ENCODE measurements at regions not wholly inside any gene's neighbourhood (a gene's known extent, or its start where the extent isn't known, plus 50 kb on each side); places are given as distances from the start of the nearest gene placed in this dataset.

GRCh38 chr14:97031530-97031929, 234.3 kb downstream of the VRK1 start (continued):
- TF ChIP-seq NCOA2 (CRISPR knock-in tag; IDR thresholded peaks at IDR 0.05) (no peak), FOXJ3 (CRISPR knock-in tag; IDR thresholded peaks at IDR 0.05; ENCODE audit: borderline replicate concordance) (no peak), STAG1 (CRISPR knock-in tag; IDR thresholded peaks at IDR 0.05) (no peak), LRRFIP1 (CRISPR knock-in tag; conservative IDR thresholded peaks at IDR 0.05) (no peak), HOMEZ (CRISPR knock-in tag; IDR thresholded peaks at IDR 0.05; ENCODE audit: low read depth) (no peak), ZNF230 (CRISPR knock-in tag; IDR thresholded peaks at IDR 0.05) (no peak), ZNF18 (CRISPR knock-in tag; IDR thresholded peaks at IDR 0.05; ENCODE audit: insufficient replicate concordance) (no peak), SNAPC5 (CRISPR knock-in tag; IDR thresholded peaks at IDR 0.05; ENCODE audit: borderline replicate concordance) (no peak), ZNF570 (CRISPR knock-in tag; IDR thresholded peaks at IDR 0.05; ENCODE audit: borderline replicate concordance) (no peak), ZNF317 (CRISPR knock-in tag; IDR thresholded peaks at IDR 0.05) (no peak)

Measured in HepG2 (cell line).